Mammary epithelial cell (primary cell): ENCODE measurements at regions not wholly inside any gene's neighbourhood (a gene's known extent, or its start where the extent isn't known, plus 50 kb on each side); places are given as distances from the start of the nearest gene placed in this dataset.

Experiments used
- EZH2 ChIP-seq: IDR thresholded peaks from 2 replicates; pipeline ENCODE4 v1.6.1; 2012; ENCODE audit warnings: low read length, inconsistent platforms, borderline replicate concordance
- TF ChIP-seq, protein P1 (sequence below), 2 donors: IDR thresholded peaks in 1 of 2; conservative IDR thresholded peaks in 1 of 2; 2 replicates each; pipeline ENCODE4 v1.5.1; 2011 to 2012; ENCODE audit warnings: inconsistent platforms in 2 of 2, low read length in 2 of 2, mild to moderate bottlenecking in 2 of 2, control low read depth in 1 of 2, low read depth in 1 of 2; ENCODE audit not compliant: insufficient read depth in 1 of 2; ENCODE audit errors: extremely low read depth in 1 of 2

DNA sequence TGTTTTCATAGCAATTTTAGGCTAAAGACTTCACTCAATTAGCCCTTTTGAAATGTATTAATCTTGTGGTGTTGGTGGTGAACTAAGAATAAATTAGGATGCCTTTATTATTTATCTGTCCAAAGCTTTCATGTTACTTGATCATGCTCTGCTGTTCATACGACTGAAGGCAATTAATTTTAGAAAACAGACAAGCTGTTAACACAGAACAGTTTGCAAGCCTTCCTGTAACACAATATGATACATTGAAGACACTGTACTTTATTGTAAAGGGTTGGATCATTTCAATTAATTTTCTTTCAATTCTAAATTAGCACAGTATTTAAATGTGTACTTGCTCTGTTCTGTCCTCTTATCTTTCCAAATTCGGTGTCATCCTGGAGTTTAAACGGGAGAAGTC lies 794.3 kb upstream of the MIR17HG start:
- TF ChIP-seq, protein P1, sequence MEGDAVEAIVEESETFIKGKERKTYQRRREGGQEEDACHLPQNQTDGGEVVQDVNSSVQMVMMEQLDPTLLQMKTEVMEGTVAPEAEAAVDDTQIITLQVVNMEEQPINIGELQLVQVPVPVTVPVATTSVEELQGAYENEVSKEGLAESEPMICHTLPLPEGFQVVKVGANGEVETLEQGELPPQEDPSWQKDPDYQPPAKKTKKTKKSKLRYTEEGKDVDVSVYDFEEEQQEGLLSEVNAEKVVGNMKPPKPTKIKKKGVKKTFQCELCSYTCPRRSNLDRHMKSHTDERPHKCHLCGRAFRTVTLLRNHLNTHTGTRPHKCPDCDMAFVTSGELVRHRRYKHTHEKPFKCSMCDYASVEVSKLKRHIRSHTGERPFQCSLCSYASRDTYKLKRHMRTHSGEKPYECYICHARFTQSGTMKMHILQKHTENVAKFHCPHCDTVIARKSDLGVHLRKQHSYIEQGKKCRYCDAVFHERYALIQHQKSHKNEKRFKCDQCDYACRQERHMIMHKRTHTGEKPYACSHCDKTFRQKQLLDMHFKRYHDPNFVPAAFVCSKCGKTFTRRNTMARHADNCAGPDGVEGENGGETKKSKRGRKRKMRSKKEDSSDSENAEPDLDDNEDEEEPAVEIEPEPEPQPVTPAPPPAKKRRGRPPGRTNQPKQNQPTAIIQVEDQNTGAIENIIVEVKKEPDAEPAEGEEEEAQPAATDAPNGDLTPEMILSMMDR (conservative IDR thresholded peaks at IDR 0.05 in 1 of 2, IDR thresholded peaks at IDR 0.05 in 1 of 2; ENCODE audit: extremely low read depth in 1 of 2, insufficient read depth in 1 of 2, low read depth in 1 of 2, low read length in 2 of 2): no peak
- no peak for TF ChIP-seq EZH2
